ENCODE measurements at regions not wholly inside any gene's neighbourhood (a gene's known extent, or its start where the extent isn't known, plus 50 kb on each side); places are given as distances from the start of the nearest gene placed in this dataset.

- Mint-ChIP-seq H3K36me3 (no peaks in the 10 kb centered on the region), H3K27ac (no peak overlapping the region), H3K9me3 (peaks cover 9 to 27% of the 10 kb centered on the region in 2 donors)
- DNase-seq (ENCODE audit: low spot score in 2 of 2), result no peak
- ATAC-seq, result no peak
These were observed 235.0 kb upstream of the HNMT start for GRCh38 chr2:137729305-137729704.

GRCh38 chr2:137737559-137737958 is 226.7 kb upstream of the HNMT start:
- DNase-seq (ENCODE audit: low spot score in 2 of 2) (no peak), ATAC-seq (no peak)
- Mint-ChIP-seq H3K27ac (no peak overlapping the region), H3K36me3 (no peaks in the 10 kb centered on the region), H3K9me3 (peaks cover 6 to 9% of the 10 kb centered on the region in 2 donors)

- Mint-ChIP-seq H3K36me3 (no peaks in the 10 kb centered on the region), H3K27ac (no peak overlapping the region), H3K9me3 (peaks cover 4 to 6% of the 10 kb centered on the region in 2 donors)
- no peak for ATAC-seq
- no peak for DNase-seq (ENCODE audit: low spot score in 2 of 2)
These were observed 222.4 kb upstream of the HNMT start for GRCh38 chr2:137741784-137742362.

- no peaks in the 10 kb centered on the region for H3K36me3 Mint-ChIP-seq
- H3K9me3 Mint-ChIP-seq, result peaks cover 0 to 10% of the 10 kb centered on the region in 2 donors
- DNase-seq (ENCODE audit: low spot score in 2 of 2), result no peak
- ATAC-seq, result no peak
- no peak overlapping the region for H3K27ac Mint-ChIP-seq
These were observed 216.8 kb upstream of the HNMT start for GRCh38 chr2:137747509-137747908.

GRCh38 chr2:137748533-137748932 is 215.7 kb upstream of the HNMT start:
- Mint-ChIP-seq H3K9me3 (peaks cover 0 to 10% of the 10 kb centered on the region in 2 donors), H3K27ac (no peak overlapping the region), H3K36me3 (no peaks in the 10 kb centered on the region)
- ATAC-seq (no peak), DNase-seq (ENCODE audit: low spot score in 2 of 2) (no peak)

GRCh38 chr2:137764646-137765045 is 199.6 kb upstream of the HNMT start:
- no peaks in the 10 kb centered on the region for H3K36me3 Mint-ChIP-seq
- DNase-seq (ENCODE audit: low spot score in 2 of 2) (no peak), ATAC-seq (no peak)

GRCh38 chr2:137769406-137769805 is 194.9 kb upstream of the HNMT start:
- Mint-ChIP-seq H3K9me3 (peaks cover 0 to 3% of the 10 kb centered on the region in 2 donors), H3K36me3 (no peaks in the 10 kb centered on the region), H3K27ac (no peak overlapping the region)
- ATAC-seq (no peak), DNase-seq (ENCODE audit: low spot score in 2 of 2) (no peak)

More at GRCh38 chr2:137764646-137765045, 199.6 kb upstream of the HNMT start:
- peaks cover under 1 to 3% of the 10 kb centered on the region in 2 donors for H3K9me3 Mint-ChIP-seq
- H3K27ac Mint-ChIP-seq, result no peak overlapping the region

- DNase-seq (ENCODE audit: low spot score in 2 of 2) (no peak), ATAC-seq (no peak)
- Mint-ChIP-seq H3K36me3 (peaks cover 0 to 4% of the 10 kb centered on the region in 2 donors), H3K27ac (no peak overlapping the region), H3K9me3 (peaks cover 0 to 3% of the 10 kb centered on the region in 2 donors)
These were observed 194.1 kb upstream of the HNMT start for GRCh38 chr2:137770166-137770565.

GRCh38 chr2:137771064-137771463 is 193.2 kb upstream of the HNMT start:
- Mint-ChIP-seq H3K27ac (no peak overlapping the region), H3K9me3 (peaks cover 0 to 3% of the 10 kb centered on the region in 2 donors), H3K36me3 (peaks cover 0 to 4% of the 10 kb centered on the region in 2 donors)
- DNase-seq (ENCODE audit: low spot score in 2 of 2), result no peak
- ATAC-seq, result no peak

GRCh38 chr2:137772451-137772850 is 191.8 kb upstream of the HNMT start:
- H3K9me3 Mint-ChIP-seq, result peaks cover 0 to 3% of the 10 kb centered on the region in 2 donors
- DNase-seq (ENCODE audit: low spot score in 2 of 2) (no peak), ATAC-seq (no peak)
- peaks cover 0 to 4% of the 10 kb centered on the region in 2 donors for H3K36me3 Mint-ChIP-seq
- no peak overlapping the region for H3K27ac Mint-ChIP-seq

- Mint-ChIP-seq H3K9me3 (peaks cover 5% of the 10 kb centered on the region in 2 donors), H3K27ac (no peak overlapping the region), H3K36me3 (peaks cover 0 to 4% of the 10 kb centered on the region in 2 donors)
- DNase-seq (ENCODE audit: low spot score in 2 of 2), result no peak
- no peak for ATAC-seq
These were observed 188.7 kb upstream of the HNMT start for GRCh38 chr2:137775529-137775928.

GRCh38 chr2:137776697-137777096 is 187.6 kb upstream of the HNMT start:
- no peak for ATAC-seq
- Mint-ChIP-seq H3K27ac (no peak overlapping the region), H3K9me3 (peaks cover 5% of the 10 kb centered on the region in 2 donors)

GRCh38 chr2:137797641-137798040 is 166.6 kb upstream of the HNMT start:
- Mint-ChIP-seq H3K27ac (no peak overlapping the region), H3K9me3 (peaks cover 15 to 27% of the 10 kb centered on the region in 2 donors), H3K36me3 (peaks cover 0 to 12% of the 10 kb centered on the region in 2 donors)
- ATAC-seq (no peak), DNase-seq (ENCODE audit: low spot score in 2 of 2) (no peak)

More at GRCh38 chr2:137776697-137777096, 187.6 kb upstream of the HNMT start:
- H3K36me3 Mint-ChIP-seq, result peaks cover 0 to 4% of the 10 kb centered on the region in 2 donors
- DNase-seq (ENCODE audit: low spot score in 2 of 2), result no peak

GRCh38 chr2:137799600-137799999 is 164.7 kb upstream of the HNMT start:
- H3K27ac Mint-ChIP-seq, result no peak overlapping the region
- peaks cover 0 to 18% of the 10 kb centered on the region in 2 donors for H3K36me3 Mint-ChIP-seq
- DNase-seq (ENCODE audit: low spot score in 2 of 2), result no peak
- ATAC-seq, result no peak
- H3K9me3 Mint-ChIP-seq, result peaks cover 15 to 33% of the 10 kb centered on the region in 2 donors

- Mint-ChIP-seq H3K27ac (no peak overlapping the region), H3K9me3 (peaks cover 10 to 28% of the 10 kb centered on the region in 2 donors), H3K36me3 (peaks cover 0 to 18% of the 10 kb centered on the region in 2 donors)
- ATAC-seq, result no peak
- DNase-seq (ENCODE audit: low spot score in 2 of 2), result no peak
These were observed 163.9 kb upstream of the HNMT start for GRCh38 chr2:137800386-137800785.

- DNase-seq (ENCODE audit: low spot score in 2 of 2), result no peak
- Mint-ChIP-seq H3K36me3 (peaks cover 0 to 18% of the 10 kb centered on the region in 2 donors), H3K27ac (no peak overlapping the region), H3K9me3 (peaks cover 10 to 26% of the 10 kb centered on the region in 2 donors)
- no peak for ATAC-seq
These were observed 163.0 kb upstream of the HNMT start for GRCh38 chr2:137801228-137801627.

- Mint-ChIP-seq H3K9me3 (peaks cover 10 to 23% of the 10 kb centered on the region in 2 donors), H3K36me3 (peaks cover 0 to 18% of the 10 kb centered on the region in 2 donors), H3K27ac (no peak overlapping the region)
- DNase-seq (ENCODE audit: low spot score in 2 of 2), result no peak
- ATAC-seq, result no peak
These were observed 162.2 kb upstream of the HNMT start for GRCh38 chr2:137802038-137802437.
